Testis (tissue), 2 donors: ENCODE measurements at regions not wholly inside any gene's neighbourhood (a gene's known extent, or its start where the extent isn't known, plus 50 kb on each side); places are given as distances from the start of the nearest gene placed in this dataset.

ENCODE experiments used
- DNase-seq: peaks from one replicate; pipeline ENCODE4 v3.0.0-alpha.2; 2019
- H3K27ac ChIP-seq, 2 donors: fragments of 200-600 bp; sonication (generic); one replicate each; pipeline ENCODE4 v1.5.1; 2019
- H3K27me3 ChIP-seq: fragments of 200-600 bp; sonication (generic); one replicate; pipeline ENCODE4 v1.5.1; 2019
- H3K36me3 ChIP-seq: fragments of 200-600 bp; sonication (generic); one replicate; pipeline ENCODE4 v1.5.1; 2017; ENCODE audit warnings: low read depth; ENCODE audit errors: missing control alignments
- H3K4me1 ChIP-seq: fragments of 200-600 bp; sonication (generic); one replicate; pipeline ENCODE4 v1.5.1; 2019
- H3K4me3 ChIP-seq, 2 donors: fragments of 200-600 bp; sonication (generic); one replicate each; pipeline ENCODE4 v1.5.1; 2017 to 2019
- H3K9me3 ChIP-seq: fragments of 200-600 bp; sonication (generic); one replicate; pipeline ENCODE4 v1.5.1; 2017
- CTCF ChIP-seq, 3 experiments: fragments of 450-650 bp in 2 of 3; fragments of 200-600 bp in 1 of 3; sonication (generic) in 1 of 3; IDR thresholded peaks; one replicate each; pipeline ENCODE4 v1.5.1; 2016 to 2019; ENCODE audit warnings: antibody characterized with exemption in 3 of 3, mild to moderate bottlenecking in 2 of 3, moderate library complexity in 1 of 3
- POLR2A ChIP-seq: fragments of 450-650 bp; IDR thresholded peaks from one replicate; pipeline ENCODE4 v1.6.1; 2017; ENCODE audit warnings: antibody characterized with exemption, mild to moderate bottlenecking, moderate library complexity
- WGBS, 2 donors: methylation state at CpG; one replicate each; pipeline ENCODE4 v1.1.5; 2018; 5-methylcytosine and 5-hydroxymethylcytosine counted together
- intact Hi-C: fragments of 100-400 bp; cut with DNase I; formaldehyde crosslinking; loops from one replicate; pipeline ENCODE4 v1.15.1; 2023; ENCODE audit warnings: low total_unique reads

- peak; percentile 36 for DNase-seq
- intact Hi-C loops, result no loop called here
- Histone ChIP-seq H3K27me3 (no peaks in the 10 kb centered on the region), H3K27ac (no peak overlapping the region), H3K4me3 (no peak overlapping the region), H3K36me3 (no peaks in the 10 kb centered on the region), H3K9me3 (no peaks in the 10 kb centered on the region), H3K4me1 (no peaks in the 10 kb centered on the region)
- 65 to 71% methylated on average over 8 to 10 of the region's 10 CpGs for WGBS, 2 donors
- TF ChIP-seq POLR2A, result no peak
- no peak for TF ChIP-seq CTCF (IDR thresholded peaks at IDR 0.05)
These were observed 56.8 kb upstream of the INSYN1 start for GRCh38 chr15:73809728-73810501.

GRCh38 chr15:73812806-73813465, 59.8 kb upstream of the INSYN1 start:
- no peak overlapping the region for H3K27ac ChIP-seq
- no peak for DNase-seq
- H3K4me1 ChIP-seq, result no peaks in the 10 kb centered on the region
- TF ChIP-seq CTCF (IDR thresholded peaks at IDR 0.05) (no peak), POLR2A (no peak)
- H3K4me3 ChIP-seq, result no peak overlapping the region
- H3K36me3 ChIP-seq, result no peaks in the 10 kb centered on the region
- no peaks in the 10 kb centered on the region for H3K9me3 ChIP-seq
- intact Hi-C loops, result no loop called here
- H3K27me3 ChIP-seq, result no peaks in the 10 kb centered on the region
- WGBS, 2 donors, result 83 to 91% methylated on average over 7 of the region's 7 CpGs

- intact Hi-C loops, result no loop called here
- TF ChIP-seq POLR2A (no peak), CTCF (IDR thresholded peaks at IDR 0.05) (no peak)
- Histone ChIP-seq H3K27ac (no peak overlapping the region), H3K4me1 (no peaks in the 10 kb centered on the region), H3K27me3 (no peaks in the 10 kb centered on the region), H3K36me3 (no peaks in the 10 kb centered on the region), H3K9me3 (no peaks in the 10 kb centered on the region), H3K4me3 (no peak overlapping the region)
- DNase-seq, result no peak
- 87 to 88% methylated on average over 3 of the region's 3 CpGs for WGBS, 2 donors
These were observed 59.8 kb upstream of the TBC1D21 start for GRCh38 chr15:73813589-73813988.

GRCh38 chr15:73818308-73818985, 54.9 kb upstream of the TBC1D21 start:
- no peaks in the 10 kb centered on the region for H3K27me3 ChIP-seq
- intact Hi-C loops, result no loop called here
- no peaks in the 10 kb centered on the region for H3K36me3 ChIP-seq
- DNase-seq, result no peak
- H3K27ac ChIP-seq, result no peak overlapping the region
- no peaks in the 10 kb centered on the region for H3K4me1 ChIP-seq
- 72 to 84% methylated on average over 7 to 8 of the region's 8 CpGs for WGBS, 2 donors
- H3K9me3 ChIP-seq, result no peaks in the 10 kb centered on the region
- H3K4me3 ChIP-seq, result no peak overlapping the region
- no peak for TF ChIP-seq POLR2A
- TF ChIP-seq CTCF (IDR thresholded peaks at IDR 0.05), result no peak
